ENCODE measurements at regions not wholly inside any gene's neighbourhood (a gene's known extent, or its start where the extent isn't known, plus 50 kb on each side); places are given as distances from the start of the nearest gene placed in this dataset.
"Not testable (repeated sequence)": the region's sequence is repeated elsewhere in the genome, so short reads cannot be mapped to it uniquely, and the experiment has no call there.

- no peak for DNase-seq
- intact Hi-C loops (cut with micrococcal nuclease), result no loop called here
- Mint-ChIP-seq H3K4me3 (no peak overlapping the region), H3K36me3 (ENCODE audit: low read depth) (peaks cover 5% of the 10 kb centered on the region), H3K27ac (no peak overlapping the region), H3K4me1 (ENCODE audit: low read depth) (no peaks in the 10 kb centered on the region), H3K27me3 (ENCODE audit: low read depth) (peaks cover 10% of the 10 kb centered on the region), H3K9me3 (peaks cover 8% of the 10 kb centered on the region)
- CTCF ChIA-PET, result no interaction called here
These were observed 66.1 kb upstream of the PTH start for GRCh38 chr11:13561860-13562259.

DNA sequence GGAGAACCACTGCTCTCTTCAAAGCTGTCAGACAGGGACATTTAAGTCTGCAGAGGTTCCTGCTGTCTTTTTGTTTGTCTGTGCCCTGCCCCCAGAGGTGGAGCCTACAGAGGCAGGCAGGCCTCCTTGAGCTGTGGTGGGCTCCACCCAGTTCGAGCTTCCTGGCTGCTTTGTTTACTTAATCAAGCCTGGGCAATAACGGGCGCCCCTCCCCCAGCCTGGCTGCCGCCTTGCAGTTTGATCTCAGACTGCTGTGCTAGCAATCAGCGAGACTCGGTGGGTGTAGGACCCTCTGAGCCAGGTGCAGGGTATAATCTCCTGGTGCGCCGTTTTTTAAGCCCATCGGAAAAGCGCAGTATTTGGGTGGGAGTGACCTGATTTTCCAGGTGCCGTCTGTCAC lies 64.5 kb upstream of the PTH start:
- not testable (repeated sequence) for H3K27me3 Mint-ChIP-seq (ENCODE audit: low read depth)

DNA sequence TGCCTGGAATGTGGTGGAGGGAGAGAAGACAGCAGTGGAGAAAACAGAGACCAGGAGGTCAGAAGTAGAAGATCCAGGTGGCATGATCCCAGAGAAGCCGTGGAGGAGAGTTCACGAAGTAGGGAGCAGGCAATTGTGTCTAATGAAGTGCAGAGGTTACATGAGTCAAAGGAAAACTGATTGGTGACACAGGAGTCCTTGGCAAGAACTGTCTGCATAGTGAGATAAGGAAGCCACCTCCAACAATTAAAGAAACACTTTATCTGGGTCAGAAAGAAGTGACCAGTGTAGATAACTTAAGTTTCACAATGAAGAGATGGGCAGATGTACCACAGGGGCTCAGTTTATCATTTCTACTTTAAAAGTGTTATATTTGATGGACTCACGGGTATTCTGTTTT lies 57.0 kb upstream of the PTH start:
- CTCF ChIA-PET, result no interaction called here
- intact Hi-C loops (cut with micrococcal nuclease), result no loop called here
- H3K36me3 Mint-ChIP-seq (ENCODE audit: low read depth), result peaks cover 4% of the 10 kb centered on the region
- H3K4me1 Mint-ChIP-seq (ENCODE audit: low read depth), result no peaks in the 10 kb centered on the region
- no peak overlapping the region for H3K4me3 Mint-ChIP-seq
- DNase-seq, result no peak
- H3K27me3 Mint-ChIP-seq (ENCODE audit: low read depth), result no peaks in the 10 kb centered on the region
- no peak overlapping the region for H3K27ac Mint-ChIP-seq
- H3K9me3 Mint-ChIP-seq, result peaks cover 7% of the 10 kb centered on the region

More for the DNA sequence above, 64.5 kb upstream of the PTH start:
- H3K9me3 Mint-ChIP-seq, result peaks cover 11% of the 10 kb centered on the region
- H3K27ac Mint-ChIP-seq; intact Hi-C loops (cut with micrococcal nuclease); CTCF ChIA-PET; H3K36me3 Mint-ChIP-seq (ENCODE audit: low read depth); DNase-seq; H3K4me3 Mint-ChIP-seq; H3K4me1 Mint-ChIP-seq (ENCODE audit: low read depth): not testable (repeated sequence)

DNA sequence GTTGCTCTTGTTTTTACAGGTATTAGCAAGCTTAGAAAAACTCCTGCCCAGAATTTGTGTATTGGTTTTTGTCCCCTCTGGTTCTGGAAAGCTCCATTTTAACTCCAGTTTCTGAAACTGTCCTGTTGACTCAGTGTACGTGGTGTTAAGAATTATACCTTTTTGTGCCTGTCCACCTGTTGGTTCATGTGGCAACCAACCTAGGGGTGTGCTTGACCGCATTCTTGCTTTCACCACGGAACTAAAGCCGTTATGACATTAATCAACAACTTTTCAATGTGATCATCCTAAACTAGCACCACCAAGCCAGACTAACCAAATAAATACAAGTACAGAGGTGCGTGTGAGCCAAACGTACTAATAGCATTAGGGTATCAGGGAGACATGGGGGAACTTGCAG lies 56.0 kb upstream of the PTH start:
- Mint-ChIP-seq H3K36me3 (ENCODE audit: low read depth) (peaks cover 8% of the 10 kb centered on the region), H3K27ac (no peak overlapping the region), H3K9me3 (peaks cover 16% of the 10 kb centered on the region), H3K4me3 (no peak overlapping the region), H3K4me1 (ENCODE audit: low read depth) (no peaks in the 10 kb centered on the region), H3K27me3 (ENCODE audit: low read depth) (no peaks in the 10 kb centered on the region)
- DNase-seq, result no peak
- CTCF ChIA-PET, result no interaction called here
- intact Hi-C loops (cut with micrococcal nuclease), result no loop called here

DNA sequence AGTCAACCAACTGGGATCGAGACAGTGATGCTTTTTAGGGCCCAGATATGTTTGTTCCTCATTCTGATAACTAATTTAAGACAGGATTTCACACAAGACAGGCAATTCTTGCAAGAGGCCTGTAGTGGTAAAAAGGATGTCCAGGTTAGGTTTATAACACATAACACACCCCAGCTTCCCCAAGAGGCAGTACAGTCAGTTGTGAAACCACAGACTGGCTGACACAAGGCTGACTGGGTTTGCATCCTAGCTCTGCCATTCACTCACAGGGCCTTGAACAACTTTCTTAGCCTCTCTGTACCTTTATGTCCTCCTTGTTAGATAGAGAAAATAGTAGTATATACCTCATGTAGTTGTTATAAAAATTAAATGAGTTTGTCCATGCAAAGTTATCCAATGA lies 55.0 kb upstream of the PTH start:
- Mint-ChIP-seq H3K36me3 (ENCODE audit: low read depth) (peaks cover 9% of the 10 kb centered on the region), H3K9me3 (peaks cover 23% of the 10 kb centered on the region), H3K4me3 (no peak overlapping the region), H3K27me3 (ENCODE audit: low read depth) (no peaks in the 10 kb centered on the region), H3K4me1 (ENCODE audit: low read depth) (no peaks in the 10 kb centered on the region), H3K27ac (no peak overlapping the region)
- no peak for DNase-seq
- intact Hi-C loops (cut with micrococcal nuclease), result no loop called here
- CTCF ChIA-PET, result interaction anchor here (0.5 kb wide), 1 partner anchor 337 kb away, joined by 3 read pairs; no protein-coding TSS in a partner anchor

- H3K4me1 Mint-ChIP-seq (ENCODE audit: low read depth); H3K4me3 Mint-ChIP-seq; H3K27me3 Mint-ChIP-seq (ENCODE audit: low read depth); H3K27ac Mint-ChIP-seq; CTCF ChIA-PET; intact Hi-C loops (cut with micrococcal nuclease); DNase-seq: not testable (repeated sequence)
- peaks cover 37% of the 10 kb centered on the region for H3K9me3 Mint-ChIP-seq
- peaks cover 16% of the 10 kb centered on the region for H3K36me3 Mint-ChIP-seq (ENCODE audit: low read depth)
These were observed 50.3 kb upstream of the PTH start for GRCh38 chr11:13546092-13546491.
